HCEC 1CT (cell line): ENCODE measurements at regions not wholly inside any gene's neighbourhood (a gene's known extent, or its start where the extent isn't known, plus 50 kb on each side); places are given as distances from the start of the nearest gene placed in this dataset.
A peak's percentile ranks its signal among the peaks of the same experiment; 100 is the strongest.

ENCODE experiments used
- DNase-seq: peaks from one replicate; pipeline ENCODE4 v3.0.0-alpha.2; 2017

DNA sequence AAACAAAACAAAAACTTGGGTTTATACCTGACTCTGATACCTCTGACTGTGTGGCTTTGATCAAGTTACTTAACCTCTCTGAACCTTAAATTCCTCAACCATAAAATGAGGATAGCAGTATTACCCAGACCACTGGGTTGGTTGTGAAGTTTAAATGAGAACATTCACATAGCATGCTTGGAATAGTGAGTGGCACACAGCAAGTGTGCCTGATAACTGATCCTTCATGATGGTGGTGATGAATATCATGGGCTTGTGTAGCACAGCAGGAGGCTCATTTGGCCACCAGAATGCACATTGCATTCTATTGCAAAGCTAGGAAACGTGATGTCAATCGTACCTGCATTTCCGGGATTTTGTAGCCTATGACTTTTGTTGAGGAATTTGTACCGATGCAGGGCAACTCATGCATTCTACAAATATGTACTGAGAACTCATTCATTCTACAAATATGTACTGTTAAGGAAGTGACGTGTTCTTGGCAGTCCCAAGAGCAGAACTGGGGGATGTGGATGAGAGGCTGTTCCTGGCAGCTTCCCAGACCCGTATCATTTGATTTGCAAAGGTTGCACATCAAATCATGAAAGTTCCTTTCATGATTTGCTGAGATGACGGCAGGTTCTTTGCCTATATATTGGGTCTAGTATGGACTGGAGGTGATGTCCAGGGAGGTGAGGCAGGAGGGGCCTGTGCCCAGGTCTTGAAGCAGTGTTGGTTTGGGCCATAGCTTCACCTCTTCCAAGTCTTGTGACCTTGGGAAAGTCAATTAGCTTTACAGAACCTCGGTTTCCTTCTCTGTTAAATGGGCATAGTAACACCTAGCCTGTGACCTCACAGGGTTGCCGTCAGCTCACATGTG, 94.6 kb upstream of the SMNDC1 start:
- peak; percentile 99 for DNase-seq

DNA sequence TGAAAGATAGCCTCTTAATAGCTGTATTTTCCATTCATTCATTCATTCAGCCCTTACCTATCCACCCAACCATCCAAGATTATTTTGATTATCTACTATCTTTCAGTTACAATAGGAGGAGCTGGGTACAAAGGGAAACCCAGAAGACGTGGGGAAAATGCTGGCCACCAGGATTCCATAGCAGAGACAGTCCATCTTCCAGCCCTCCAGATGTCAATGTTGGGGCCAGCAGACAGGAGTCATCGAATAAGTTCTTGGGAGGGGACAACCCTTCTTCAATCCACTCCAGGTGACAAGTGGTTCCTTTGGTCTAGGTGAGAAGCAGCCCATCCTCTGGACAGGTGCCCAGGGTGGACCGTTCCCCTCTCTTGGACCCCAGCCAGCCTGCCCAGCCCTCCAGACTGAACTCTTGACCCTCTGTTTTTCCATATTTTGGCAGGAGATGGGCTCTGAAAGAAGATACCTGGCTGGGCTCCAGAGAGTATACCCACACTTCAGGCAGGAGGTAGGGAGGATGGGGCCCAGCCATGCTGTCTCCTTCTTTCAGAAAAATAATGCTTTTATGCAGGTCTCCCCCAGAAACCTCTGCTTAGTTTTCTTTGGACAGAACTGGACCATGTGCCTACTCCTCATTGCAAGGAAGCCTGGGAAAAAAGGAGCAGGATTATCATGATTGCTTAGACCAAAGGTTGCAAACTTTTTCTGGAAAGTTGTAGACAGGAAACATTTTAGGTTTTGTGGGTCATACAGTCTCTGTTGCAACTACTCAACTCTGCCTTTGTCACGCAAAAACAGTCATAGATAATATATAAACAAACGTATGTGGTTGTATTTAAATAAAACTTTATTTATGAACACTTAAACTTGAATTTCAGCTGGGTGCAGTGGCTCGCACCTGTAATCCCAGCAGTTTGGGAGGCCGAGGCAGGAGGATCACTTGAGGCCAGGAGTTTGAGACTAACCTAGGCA, 95.5 kb upstream of the SMNDC1 start:
- peak; percentile 68 for DNase-seq

DNA sequence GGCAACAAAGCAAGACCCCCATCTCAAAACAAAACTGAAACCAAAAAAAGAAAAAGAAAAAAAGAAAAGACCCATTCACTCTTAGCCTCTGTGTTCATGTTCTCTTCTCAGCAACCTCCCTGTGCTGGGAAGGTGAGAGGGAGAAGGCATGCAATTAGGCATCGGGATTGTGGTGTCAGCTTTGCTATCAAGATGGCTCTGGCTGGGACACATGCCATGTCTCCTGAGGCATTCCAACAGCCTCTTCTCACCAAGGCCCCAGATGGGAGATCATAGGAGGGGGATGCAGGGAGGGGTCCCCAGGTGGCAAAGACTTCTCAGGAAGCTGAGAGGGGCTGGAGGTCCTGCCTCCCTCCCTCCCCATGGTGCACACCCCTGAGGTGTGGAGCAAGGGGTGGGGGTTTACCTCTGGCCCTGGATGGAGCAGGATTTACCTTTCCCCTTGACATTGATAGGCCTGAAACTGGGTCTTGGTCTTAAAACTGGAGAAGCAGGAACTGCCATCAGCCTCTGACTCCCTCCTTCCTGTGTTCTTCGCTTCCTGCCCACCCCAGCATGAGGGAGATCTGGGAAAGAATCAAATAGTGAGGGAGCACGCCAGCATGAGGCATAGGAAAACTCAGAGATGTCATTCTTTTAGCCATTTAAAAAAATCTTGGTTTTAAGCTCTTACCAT, 96.2 kb upstream of the DUSP5 start:
- DNase-seq: no peak

DNA sequence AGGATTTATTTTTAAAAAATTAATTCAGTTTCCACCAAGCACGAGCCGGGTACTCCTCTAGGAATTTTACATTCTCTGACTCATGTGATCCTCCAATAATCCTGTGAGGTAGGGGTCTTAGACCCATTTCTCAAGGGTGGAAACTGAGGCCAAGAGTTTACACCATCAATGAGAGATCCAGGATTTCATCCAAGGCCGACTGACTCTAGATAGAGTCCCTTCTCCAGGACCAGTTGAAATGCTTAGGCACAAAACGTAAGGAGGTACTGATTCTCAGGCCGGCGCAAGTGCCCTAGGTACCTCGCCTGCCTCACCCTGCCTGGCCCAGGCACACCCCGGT, 95.7 kb upstream of the DUSP5 start:
- DNase-seq: no peak

DNA sequence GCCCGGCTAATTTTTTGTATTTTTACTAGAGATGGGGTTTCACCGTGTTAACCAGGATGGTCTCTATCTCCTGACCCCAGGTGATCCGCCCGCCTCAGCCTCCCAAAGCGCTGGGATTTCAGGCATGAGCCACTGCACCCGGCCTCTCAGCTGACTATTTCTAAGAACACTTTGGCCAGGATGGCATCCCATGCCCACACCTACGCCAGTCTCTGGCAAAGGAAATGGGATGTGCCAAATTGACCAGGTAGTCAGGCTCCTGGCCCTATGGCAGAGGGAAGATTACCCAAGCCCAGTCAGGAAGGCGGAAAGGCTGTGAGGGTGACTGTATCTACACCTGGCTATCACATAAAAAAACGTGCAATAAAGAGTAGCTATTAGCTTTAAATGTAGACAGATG, 94.1 kb upstream of the DUSP5 start:
- DNase-seq: no peak

DNA sequence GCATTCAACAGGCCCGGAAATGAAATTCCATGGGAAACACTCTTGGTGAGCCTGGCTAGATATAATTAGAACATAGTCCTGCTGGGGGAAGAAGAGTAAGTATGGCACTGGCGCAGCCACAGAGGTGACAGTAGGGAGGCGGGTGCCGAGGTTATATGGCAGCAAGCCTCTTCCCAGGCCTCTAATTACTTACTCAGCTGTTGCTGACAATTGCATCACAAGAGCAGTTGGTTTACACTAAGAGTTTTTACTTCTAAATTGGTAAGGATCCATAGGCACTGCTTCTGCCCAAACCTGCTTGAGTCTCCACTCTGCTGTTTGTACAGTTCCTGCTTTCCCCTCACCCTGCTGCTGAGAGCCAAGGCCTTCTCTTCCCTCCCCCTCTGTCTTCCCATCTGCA, 93.3 kb upstream of the DUSP5 start:
- DNase-seq: no peak

DNA sequence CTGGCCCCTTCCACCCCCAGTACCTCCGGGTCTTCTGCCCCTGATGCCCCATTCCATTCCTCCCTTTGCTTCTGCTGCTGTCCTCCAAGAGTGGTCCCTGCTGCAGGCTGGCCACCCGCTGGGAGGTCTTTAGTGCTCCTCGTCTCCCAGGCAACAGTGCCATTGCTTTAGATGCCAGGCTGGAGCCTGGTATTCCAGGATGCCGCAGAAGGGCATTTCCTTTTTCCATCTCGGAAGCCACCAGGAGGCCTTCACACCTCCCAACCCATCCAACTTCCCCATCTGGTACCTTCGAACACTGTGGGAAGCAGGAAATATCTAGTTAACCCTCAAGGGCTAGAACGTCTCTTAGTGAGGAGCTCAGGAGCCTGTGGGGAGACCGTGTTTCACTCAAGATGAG, 92.9 kb upstream of the DUSP5 start:
- DNase-seq: no peak

DNA sequence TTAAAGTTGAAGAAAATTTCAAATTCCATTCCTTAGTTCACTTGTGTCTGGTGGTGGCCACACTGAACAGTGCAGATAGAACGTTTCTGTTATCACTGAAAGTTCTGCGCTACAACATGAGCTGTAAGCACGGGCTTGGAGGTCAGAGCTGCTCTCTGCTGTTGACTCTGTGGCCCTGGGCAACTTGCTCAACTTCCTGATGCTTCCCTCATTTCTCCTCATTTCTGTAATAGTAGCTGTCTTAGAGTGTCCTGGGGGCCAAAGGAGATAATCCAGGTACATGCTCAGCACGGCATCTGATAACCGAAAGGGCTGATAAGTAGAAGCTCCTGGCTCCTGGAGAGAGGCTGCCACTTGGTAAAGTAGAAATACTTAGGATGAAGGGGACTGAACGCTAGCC, 92.3 kb upstream of the DUSP5 start:
- no peak for DNase-seq

DNA sequence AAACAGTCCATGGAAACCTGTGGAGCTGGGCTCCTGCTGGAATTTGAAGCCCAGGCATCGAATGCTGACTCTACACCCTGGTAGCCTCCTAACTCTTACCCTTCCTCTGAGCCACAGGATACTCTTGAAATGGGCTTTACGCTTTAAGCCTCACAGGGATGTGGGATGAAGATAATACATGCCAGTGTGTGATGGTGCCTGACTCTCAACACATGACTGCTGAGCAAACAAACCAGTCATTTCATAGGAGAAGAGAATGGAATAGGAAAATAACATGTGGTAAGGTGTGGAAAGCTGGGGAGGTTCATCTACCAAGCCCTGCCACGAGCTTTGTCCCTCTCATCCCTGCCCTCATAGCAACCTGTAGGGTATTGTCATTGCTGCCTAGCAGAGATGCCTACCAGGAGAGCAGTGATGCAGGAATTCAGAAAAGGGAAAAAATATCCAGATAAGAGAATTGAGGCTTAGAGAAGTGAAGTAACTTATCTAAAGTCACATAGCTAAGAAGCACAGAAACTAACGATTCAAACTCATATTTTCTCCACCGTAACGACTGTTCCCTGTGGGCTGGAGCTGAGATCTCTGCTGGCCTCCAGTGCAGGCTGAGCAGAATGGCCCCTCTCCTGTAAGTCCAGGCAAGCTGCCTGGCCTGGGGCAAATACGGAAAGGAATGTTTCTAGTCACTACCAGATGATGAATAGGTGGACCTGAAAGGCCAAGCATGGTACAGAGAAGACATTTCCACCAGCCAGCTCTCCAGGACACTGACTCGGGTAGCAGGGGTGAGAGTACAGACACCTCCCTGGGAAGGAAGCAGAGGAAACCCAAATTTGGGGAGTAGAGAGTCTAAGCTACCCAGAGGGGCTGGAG, 90.2 kb upstream of the DUSP5 start:
- DNase-seq: no peak

DNA sequence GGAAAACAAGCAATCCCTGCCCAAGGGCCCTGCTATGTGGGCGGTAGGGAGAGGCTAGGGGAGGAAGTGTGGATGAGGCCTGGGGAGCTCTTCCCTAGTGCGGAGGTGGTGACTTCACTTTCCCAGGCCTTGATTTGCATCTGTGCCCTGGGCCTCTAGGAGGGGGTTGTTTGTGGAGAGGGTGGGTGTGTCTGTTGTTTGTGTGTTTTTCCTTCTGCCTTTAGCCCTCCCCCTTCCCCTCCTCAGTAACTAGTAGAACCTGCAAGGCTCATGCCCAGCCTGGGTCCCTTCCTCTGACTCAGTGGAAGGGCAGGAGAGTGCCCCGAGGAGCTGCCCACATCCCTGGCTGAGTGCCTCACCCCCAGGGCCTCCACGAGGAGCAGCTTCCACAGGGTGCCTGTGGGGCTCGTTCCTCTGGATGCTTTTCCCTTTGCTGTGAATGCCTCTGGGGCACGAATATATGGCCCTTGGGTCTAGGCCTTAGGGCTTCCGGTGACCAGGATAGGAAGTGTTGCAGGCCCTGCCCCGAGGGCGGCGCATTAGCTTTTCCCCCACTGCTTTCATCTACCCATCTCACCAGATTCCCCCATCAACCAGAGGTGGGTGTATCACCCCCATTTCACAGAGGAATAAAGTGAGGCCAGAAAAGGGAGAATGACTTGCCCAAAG, 89.4 kb upstream of the DUSP5 start:
- peak; percentile 44 for DNase-seq

DNA sequence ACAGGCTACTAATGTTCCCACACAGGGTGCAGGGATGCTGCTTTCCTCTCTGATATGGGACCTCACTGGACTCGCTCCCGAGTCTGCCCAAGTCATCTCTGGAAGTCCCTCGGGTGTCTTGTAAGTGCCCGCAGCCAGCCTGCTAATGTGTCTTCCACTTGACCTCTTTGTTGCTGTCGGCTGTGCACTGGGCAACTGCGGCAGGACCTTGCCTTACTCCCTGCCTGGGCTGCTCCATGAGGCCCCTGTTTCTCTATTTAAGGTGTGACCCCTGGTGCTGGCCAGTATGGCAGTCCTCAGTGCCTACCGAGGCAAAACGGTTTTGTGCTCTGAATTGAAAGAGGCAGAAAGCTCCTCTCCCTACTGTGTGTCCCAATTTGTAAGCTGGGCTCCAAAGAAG, 88.8 kb upstream of the DUSP5 start:
- DNase-seq: no peak

DNA sequence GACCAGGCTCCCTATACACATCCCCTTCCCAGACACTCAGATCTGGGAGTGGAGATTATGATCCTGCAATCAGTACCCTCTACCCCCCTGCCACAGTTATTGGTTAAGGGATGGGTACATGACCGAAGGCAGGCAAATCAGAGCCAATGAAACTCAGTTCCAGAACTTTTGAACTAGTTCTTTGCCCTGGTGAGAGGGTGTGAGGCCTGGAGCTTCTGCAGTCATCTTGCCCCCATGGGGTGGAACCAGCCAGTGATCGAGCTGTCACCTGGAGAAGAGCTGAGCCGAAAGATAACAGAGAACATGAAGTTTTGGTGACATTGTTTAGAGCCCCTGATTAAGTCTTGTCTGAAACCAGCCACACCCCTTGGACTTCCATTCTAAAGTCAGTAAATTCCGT, 88.2 kb upstream of the DUSP5 start:
- DNase-seq: no peak

DNA sequence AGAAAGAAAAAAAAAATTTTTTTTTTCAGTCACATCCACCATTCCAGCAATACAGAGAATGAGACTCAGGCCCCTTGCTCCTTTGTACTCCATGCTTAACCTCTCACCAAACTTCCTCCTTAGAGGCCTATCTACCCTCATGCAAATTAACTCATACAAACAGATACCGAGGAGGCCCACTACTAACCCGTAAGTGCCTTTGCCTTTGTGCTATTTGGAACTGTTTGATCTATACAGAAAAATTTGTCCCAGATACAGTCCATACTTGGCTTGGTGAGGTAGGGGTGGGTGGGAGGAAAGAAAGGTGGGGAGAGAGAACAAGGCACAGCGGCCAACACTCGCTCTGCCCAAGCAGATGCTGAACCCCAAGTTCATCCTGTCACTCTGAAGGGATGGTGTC, 87.8 kb upstream of the DUSP5 start:
- DNase-seq: no peak

DNA sequence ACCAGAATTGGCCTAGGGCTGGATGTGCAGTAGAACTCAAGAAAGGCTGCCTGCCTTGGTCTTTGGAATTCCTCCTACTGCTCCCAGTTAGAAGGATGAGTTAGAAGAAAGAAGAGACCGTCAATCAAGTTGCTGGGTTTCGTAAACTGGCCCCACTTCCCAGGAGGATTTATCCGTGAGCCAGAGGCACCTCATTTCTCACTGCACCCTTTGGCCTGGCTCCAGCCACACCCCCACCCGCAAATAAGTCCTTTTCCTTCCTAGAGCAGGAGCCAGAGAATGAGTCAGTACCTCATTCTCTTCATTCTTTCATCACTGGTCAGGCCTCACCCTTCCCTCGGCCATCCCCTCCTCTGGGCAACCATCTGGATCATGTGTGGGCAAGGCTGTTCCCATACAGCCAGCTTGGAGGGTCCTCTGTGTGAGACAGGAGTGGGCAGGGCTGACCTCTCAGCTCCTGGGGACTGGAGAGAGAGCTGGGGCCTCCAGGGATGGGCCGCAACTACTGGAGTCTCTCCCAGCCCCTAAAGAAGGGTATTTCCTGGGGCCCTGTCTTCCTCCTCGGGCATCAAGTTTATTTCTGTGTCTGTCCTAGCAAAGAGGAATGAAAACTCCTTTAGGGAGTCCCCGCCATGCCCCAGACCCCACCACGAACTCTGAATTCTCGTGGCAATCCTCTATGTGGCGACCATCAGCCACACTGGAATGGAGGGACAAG, 87.2 kb upstream of the DUSP5 start:
- DNase-seq: peak; percentile 99

DNA sequence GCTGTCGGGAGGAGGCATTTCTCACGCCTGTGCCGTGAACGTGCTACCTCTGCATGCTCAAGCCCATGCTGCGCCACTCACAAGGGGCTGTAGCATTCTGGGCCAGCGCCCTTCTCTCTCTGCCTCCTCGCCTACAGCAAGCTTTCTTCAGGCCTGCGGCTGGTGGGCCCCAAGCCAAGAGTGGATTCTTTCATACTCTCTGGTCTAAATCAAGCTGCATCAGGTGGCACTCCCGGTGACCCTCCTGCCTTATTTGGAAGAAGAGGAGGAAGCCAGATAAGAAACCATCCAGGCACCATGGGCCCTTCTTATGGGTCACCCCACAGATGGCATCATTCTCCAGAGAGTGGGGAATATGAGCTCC, 86.7 kb upstream of the DUSP5 start:
- peak; percentile 55 for DNase-seq

DNA sequence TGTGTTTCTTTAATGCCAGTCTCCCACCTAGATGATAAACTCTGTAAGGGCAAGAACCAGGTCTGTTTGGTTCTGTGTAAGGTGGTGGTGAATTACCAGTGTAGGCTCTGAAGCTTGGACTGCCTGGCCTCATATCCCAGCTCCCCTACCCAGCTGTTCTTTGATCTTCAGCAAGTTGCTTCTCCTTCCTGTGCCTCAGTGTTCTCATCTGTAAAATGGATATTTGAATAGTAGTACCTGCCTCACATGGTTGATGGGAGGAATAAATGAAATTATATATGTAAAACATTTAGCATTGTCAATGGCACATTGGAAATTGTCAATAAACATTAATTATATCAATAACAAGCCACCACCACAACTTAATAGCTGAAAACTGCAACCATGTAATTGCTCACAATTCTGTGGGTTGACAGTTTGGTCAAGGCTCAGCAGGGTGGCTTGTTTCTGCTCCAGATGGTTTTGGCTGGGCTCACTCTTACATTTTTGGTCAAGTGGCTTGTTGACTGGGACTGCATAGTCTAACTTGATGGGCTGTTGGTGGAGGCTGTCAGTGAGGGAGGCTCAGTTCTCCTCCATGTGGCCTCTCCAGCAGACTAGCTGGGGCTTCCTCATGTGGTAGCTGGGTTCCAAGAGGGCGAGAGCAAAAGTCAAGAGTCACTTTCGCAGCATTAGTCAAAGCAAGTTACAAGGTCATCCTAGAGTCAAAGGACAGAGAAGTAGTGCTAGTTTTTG, 84.5 kb upstream of the DUSP5 start:
- DNase-seq: no peak

DNA sequence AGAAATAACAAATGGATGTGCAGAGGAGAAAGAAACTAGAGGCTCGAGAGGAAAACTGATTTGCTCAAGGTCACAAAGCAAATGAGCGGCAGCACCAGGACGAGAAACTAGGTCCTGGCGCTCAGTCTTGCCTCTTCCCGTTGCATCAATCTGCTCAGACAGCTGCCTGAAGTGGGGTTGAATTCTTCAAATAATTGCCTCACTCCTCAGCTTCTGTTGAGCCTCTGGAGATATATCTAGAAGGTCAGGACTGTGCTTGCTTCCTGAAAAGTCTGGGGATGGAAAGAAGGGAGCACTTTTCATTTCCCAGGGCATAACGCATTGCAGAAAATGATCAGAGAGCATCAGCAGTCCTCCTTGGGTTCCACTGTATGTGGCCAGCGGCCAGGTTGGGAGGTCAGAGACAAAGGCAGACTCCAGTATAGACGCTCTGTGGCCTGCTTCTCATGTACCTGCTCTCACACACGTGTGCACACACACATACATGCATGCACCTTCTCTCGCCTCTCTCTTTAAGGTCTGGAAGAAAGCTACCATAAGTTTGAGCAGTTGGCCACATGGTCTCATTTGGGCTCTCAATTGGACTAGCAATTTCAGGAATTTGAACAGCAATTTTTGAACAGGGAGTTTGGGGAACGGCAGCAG, 83.7 kb upstream of the DUSP5 start:
- DNase-seq: no peak

DNA sequence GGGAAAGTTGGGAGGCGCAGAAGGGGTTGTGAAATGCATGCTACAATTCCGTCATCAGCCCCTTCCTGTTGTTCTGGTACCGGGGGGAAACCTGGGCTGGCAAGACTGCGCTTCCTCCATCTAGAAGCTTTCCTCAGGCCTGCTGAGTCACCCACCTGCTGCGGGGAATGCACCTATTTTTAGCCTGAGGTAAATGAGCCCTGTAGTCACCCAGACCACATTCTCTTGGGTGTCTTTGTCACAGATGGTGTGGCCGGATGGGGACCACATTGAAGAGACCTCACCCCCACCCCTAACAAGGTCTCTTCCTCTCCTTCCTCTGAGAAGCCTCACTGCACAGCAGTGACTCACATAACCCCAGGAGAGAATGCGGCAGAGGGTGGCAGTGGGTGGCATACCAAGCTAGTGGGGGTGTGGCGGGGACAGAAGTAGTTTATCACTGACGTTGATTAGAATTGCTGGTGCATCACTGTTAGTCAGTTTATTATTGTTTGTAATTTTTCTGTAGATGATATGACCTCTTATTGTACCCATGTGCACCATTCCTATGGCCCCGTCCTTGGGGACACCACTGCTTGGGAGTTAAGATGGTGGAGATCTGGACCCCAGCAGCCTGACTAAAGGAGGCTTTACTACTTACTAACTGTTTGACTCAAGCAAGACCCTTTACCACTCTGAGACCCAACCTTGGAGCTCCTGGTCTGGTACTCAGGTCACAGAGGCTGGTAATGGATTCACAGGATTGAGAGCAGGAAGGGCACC, 83.0 kb upstream of the DUSP5 start:
- DNase-seq: no peak

DNA sequence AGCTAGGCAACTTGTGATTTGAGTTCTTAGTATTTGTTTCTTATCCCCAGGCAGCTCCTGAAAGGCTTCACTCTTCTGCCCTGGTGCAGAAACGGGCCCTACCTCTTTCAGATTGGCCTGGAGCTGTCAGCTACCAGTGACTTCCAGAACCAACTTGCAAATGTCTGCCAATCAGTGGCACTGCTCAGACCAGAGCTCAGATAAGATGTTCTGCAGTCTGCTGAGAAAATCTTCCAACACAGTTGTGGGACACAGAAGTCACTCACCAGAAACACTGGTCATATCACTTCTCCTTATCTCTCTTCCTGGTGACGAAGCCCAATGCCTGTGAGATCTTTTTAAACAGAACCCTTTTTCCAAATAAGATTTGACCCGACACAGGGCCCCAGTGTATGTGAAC, 81.9 kb upstream of the DUSP5 start:
- DNase-seq: no peak
